ENCODE measurements at regions not wholly inside any gene's neighbourhood (a gene's known extent, or its start where the extent isn't known, plus 50 kb on each side); places are given as distances from the start of the nearest gene placed in this dataset.

- TF ChIP-seq TRIM28 (IDR thresholded peaks at IDR 0.05; ENCODE audit: borderline replicate concordance, low read length) (no peak), ZNF121 (tag by site-specific recombination; IDR thresholded peaks at IDR 0.05) (no peak), ZBTB10 (tag by site-specific recombination; IDR thresholded peaks at IDR 0.05) (no peak), ZNF391 (tag by site-specific recombination; IDR thresholded peaks at IDR 0.05; ENCODE audit: borderline replicate concordance, low read depth) (no peak), ZNF510 (tag by site-specific recombination; IDR thresholded peaks at IDR 0.05; ENCODE audit: insufficient replicate concordance) (no peak), CTCF (tag by site-specific recombination; IDR thresholded peaks at IDR 0.05) (no peak), ZBTB8A (tag by site-specific recombination; IDR thresholded peaks at IDR 0.05) (no peak), ZNF16 (tag by site-specific recombination; IDR thresholded peaks at IDR 0.05; ENCODE audit: low read depth) (no peak)
These were observed 84.4 kb upstream of the NKD1 start for GRCh38 chr16:50463581-50464324.

Data from HEK293 (cell line).